ENCODE measurements at regions not wholly inside any gene's neighbourhood (a gene's known extent, or its start where the extent isn't known, plus 50 kb on each side); places are given as distances from the start of the nearest gene placed in this dataset.

DNA sequence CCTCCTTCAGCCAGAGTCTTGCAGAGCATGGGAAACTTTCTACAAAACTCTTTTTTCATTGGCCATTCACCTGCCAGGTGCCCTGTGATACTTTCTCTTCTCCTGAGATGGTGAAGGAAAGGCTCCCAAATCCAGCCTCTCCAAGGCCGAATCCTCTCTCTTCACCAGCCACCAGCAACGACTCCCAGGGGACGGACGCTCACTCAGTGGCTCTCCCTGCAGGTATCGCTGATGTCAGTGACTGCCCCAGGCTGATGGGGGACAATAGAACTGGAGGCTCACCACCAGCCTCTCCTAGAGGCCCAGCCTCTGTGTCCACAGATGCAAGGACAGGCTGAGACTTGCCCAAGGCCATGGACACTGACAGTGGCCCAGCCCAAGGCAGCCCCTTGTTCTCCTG, 204.1 kb downstream of the BCL11B start:
- TF ChIP-seq, protein P1, sequence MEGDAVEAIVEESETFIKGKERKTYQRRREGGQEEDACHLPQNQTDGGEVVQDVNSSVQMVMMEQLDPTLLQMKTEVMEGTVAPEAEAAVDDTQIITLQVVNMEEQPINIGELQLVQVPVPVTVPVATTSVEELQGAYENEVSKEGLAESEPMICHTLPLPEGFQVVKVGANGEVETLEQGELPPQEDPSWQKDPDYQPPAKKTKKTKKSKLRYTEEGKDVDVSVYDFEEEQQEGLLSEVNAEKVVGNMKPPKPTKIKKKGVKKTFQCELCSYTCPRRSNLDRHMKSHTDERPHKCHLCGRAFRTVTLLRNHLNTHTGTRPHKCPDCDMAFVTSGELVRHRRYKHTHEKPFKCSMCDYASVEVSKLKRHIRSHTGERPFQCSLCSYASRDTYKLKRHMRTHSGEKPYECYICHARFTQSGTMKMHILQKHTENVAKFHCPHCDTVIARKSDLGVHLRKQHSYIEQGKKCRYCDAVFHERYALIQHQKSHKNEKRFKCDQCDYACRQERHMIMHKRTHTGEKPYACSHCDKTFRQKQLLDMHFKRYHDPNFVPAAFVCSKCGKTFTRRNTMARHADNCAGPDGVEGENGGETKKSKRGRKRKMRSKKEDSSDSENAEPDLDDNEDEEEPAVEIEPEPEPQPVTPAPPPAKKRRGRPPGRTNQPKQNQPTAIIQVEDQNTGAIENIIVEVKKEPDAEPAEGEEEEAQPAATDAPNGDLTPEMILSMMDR (IDR thresholded peaks at IDR 0.05; ENCODE audit: control insufficient read depth, insufficient read depth, low read depth, low read length, missing control alignments): no peak
- DNase-seq (ENCODE audit: low read depth): no peak
- H3K4me3 ChIP-seq (ENCODE audit: control insufficient read depth, low read depth, low read length): no peak overlapping the region

DNA sequence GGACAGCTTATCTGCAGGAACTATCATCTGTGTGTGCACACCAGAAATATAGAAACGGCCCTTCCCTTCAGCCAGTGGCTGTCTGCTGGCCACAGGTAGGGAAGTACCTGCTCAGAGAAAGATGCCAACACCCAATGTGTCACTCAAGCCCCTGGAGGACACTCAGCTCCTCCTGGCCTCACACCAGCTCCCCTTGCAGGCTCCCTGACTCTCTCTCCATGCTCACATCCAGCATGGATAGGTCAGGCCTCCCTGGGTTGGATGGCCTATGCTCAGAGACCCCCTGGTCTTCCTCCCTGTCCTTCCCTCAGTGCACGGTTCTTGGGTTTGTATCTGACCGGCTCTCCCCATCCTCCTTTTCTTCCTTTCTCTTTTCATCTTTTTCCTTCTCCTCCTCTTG, 202.1 kb downstream of the BCL11B start:
- H3K4me3 ChIP-seq (ENCODE audit: control insufficient read depth, low read depth, low read length): no peak overlapping the region
- TF ChIP-seq, protein P1 (IDR thresholded peaks at IDR 0.05; ENCODE audit: control insufficient read depth, insufficient read depth, low read depth, low read length, missing control alignments): no peak
- no peak for DNase-seq (ENCODE audit: low read depth)

DNA sequence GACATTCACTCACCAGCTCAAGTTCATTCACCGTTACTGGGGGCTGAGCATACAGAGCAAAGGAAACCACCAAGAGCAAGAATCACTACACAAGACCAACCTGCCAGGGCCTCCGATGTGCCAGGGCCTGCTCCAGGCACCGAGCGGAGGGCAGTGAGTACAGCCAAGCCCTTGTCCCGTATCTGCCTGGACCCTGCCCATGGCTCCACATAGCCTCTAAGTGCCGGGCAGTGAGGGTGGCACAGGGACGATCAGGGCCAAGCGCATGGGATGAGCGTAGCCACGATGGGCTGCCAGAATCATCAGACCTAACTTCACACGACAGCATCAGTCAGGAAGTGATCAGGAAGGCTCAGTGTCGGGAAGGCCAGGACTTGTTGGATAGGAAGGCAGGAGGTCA, 199.6 kb downstream of the BCL11B start:
- no peak overlapping the region for H3K4me3 ChIP-seq (ENCODE audit: control insufficient read depth, low read depth, low read length)
- TF ChIP-seq, protein P1 (IDR thresholded peaks at IDR 0.05; ENCODE audit: control insufficient read depth, insufficient read depth, low read depth, low read length, missing control alignments): no peak
- DNase-seq (ENCODE audit: low read depth): no peak

DNA sequence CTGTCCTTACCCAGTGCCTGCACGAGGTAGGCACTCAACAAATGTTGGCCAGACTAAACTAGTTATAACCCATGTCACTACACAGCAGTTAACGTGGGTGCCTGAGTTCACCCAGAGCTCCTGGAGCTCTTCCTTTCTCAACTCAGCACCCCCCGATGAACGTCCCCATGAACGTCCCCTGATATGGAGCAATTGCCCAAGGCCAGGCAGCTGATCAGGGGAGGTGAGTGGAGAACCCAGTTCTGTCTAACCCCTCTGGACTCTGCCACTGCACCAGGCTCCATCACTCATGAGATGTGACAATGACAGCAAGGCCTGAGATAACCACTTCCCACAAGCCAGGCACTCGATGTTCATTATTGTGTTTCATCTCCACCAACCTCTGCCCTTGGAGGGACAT, 199.0 kb downstream of the BCL11B start:
- DNase-seq (ENCODE audit: low read depth): no peak
- TF ChIP-seq, protein P1 (IDR thresholded peaks at IDR 0.05; ENCODE audit: control insufficient read depth, insufficient read depth, low read depth, low read length, missing control alignments): no peak
- no peak overlapping the region for H3K4me3 ChIP-seq (ENCODE audit: control insufficient read depth, low read depth, low read length)

DNA sequence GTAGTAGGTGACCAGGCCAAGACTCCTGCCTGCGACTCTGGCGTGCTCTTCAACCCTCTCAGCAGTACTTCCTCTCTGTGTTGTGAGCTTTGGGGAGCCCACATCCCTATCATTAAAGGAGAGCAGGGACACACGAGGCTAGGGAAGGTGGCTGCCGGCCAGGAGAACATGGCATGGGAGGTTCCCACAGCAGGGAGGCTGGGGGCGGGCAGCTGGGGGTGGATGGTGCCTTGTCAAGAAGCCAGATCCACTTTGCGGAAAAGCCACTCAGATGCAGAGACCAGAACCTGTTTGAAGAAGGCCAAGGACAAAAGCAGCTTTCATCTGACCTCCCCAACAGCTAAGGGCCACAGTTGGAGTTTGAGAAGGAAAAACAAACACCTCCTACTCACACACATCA, 198.6 kb downstream of the BCL11B start:
- no peak for DNase-seq (ENCODE audit: low read depth)

DNA sequence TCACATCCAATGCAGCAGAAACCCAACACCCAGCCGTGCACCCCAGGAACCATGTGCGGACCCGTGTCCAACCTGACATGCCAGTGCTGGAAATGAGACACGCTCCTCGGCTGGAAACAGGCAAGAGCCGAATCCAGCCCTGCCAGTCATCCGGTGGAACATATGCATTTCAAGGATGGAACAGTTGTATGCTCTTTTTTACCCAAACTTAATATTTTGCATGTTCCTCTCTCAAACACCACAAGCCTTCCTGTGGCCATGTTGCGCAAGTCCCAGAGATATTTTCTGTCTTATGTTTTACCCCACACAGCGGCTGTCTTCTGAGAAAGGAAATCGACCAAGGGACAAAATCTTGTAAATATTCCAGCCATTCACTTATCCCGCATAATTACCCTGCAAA, 196.9 kb downstream of the BCL11B start:
- TF ChIP-seq, protein P1 (IDR thresholded peaks at IDR 0.05; ENCODE audit: control insufficient read depth, insufficient read depth, low read depth, low read length, missing control alignments): no peak
- no peak overlapping the region for H3K4me3 ChIP-seq (ENCODE audit: control insufficient read depth, low read depth, low read length)
- DNase-seq (ENCODE audit: low read depth): no peak

More for the DNA sequence above, 198.6 kb downstream of the BCL11B start:
- H3K4me3 ChIP-seq (ENCODE audit: control insufficient read depth, low read depth, low read length): no peak overlapping the region
- TF ChIP-seq, protein P1 (IDR thresholded peaks at IDR 0.05; ENCODE audit: control insufficient read depth, insufficient read depth, low read depth, low read length, missing control alignments): no peak

All from AG09309 (cell line).